Stimulated activated CD8-positive, alpha-beta memory T cell treated with anti-CD3 and anti-CD28 coated beads, Interleukin-15, amount 100 ng/mL, for 48 hours (primary cell): ENCODE measurements at regions not wholly inside any gene's neighbourhood (a gene's known extent, or its start where the extent isn't known, plus 50 kb on each side); places are given as distances from the start of the nearest gene placed in this dataset.
"Not testable (repeated sequence)": the region's sequence is repeated elsewhere in the genome, so short reads cannot be mapped to it uniquely, and the experiment has no call there.

Experiments
- DNase-seq, 2 donors: peaks; one replicate each; pipeline ENCODE4 v3.0.0-alpha.2; 2020; ENCODE audit warnings: low read depth in 2 of 2

- no peak for DNase-seq
These were observed 456.1 kb upstream of the PROX1 start for GRCh38 chr1:213531369-213532310.

GRCh38 chr1:213533125-213533524, 454.6 kb upstream of the PROX1 start:
- no peak for DNase-seq

GRCh38 chr1:213535679-213536078, 452.1 kb upstream of the PROX1 start:
- no peak for DNase-seq

- DNase-seq, result no peak
These were observed 449.5 kb upstream of the PROX1 start for GRCh38 chr1:213538251-213538650.

- DNase-seq, result no peak
These were observed 448.3 kb upstream of the PROX1 start for GRCh38 chr1:213539464-213539863.

- no peak for DNase-seq
These were observed 446.1 kb upstream of the PROX1 start for GRCh38 chr1:213541641-213542040.

- not testable (repeated sequence) for DNase-seq
These were observed 442.6 kb upstream of the PROX1 start for GRCh38 chr1:213545181-213545580.

- DNase-seq, result no peak
These were observed 437.8 kb upstream of the PROX1 start for GRCh38 chr1:213549982-213550381.

GRCh38 chr1:213550804-213551203, 437.0 kb upstream of the PROX1 start:
- DNase-seq, result no peak

- no peak for DNase-seq
These were observed 435.7 kb upstream of the PROX1 start for GRCh38 chr1:213552045-213552444.

GRCh38 chr1:213560226-213560625, 427.5 kb upstream of the PROX1 start:
- no peak for DNase-seq

- DNase-seq, result no peak
These were observed 425.9 kb upstream of the PROX1 start for GRCh38 chr1:213561870-213562269.

- DNase-seq, result no peak
These were observed 423.5 kb upstream of the PROX1 start for GRCh38 chr1:213564215-213564659.

GRCh38 chr1:213568929-213569815, 418.6 kb upstream of the PROX1 start:
- no peak for DNase-seq

GRCh38 chr1:213569816-213570150, 418.0 kb upstream of the PROX1 start:
- no peak for DNase-seq

- DNase-seq, result no peak
These were observed 417.3 kb upstream of the PROX1 start for GRCh38 chr1:213570487-213570886.

- no peak for DNase-seq
These were observed 416.4 kb upstream of the PROX1 start for GRCh38 chr1:213571419-213571818.

GRCh38 chr1:213571843-213572242, 415.9 kb upstream of the PROX1 start:
- DNase-seq, result no peak

- no peak for DNase-seq
These were observed 414.7 kb upstream of the PROX1 start for GRCh38 chr1:213572912-213573647.

GRCh38 chr1:213573648-213574009, 414.1 kb upstream of the PROX1 start:
- no peak for DNase-seq

GRCh38 chr1:213582976-213583567, 404.7 kb upstream of the PROX1 start:
- no peak for DNase-seq

- no peak for DNase-seq
These were observed 403.5 kb upstream of the PROX1 start for GRCh38 chr1:213584272-213584671.
